Type B pancreatic cell (in vitro differentiated cells): ENCODE measurements at regions not wholly inside any gene's neighbourhood (a gene's known extent, or its start where the extent isn't known, plus 50 kb on each side); places are given as distances from the start of the nearest gene placed in this dataset.
A peak's percentile ranks its signal among the peaks of the same experiment; 100 is the strongest.
"Not testable (repeated sequence)": the region's sequence is repeated elsewhere in the genome, so short reads cannot be mapped to it uniquely, and the experiment has no call there.

ENCODE experiments used
- DNase-seq: peaks from one replicate; pipeline ENCODE4 v3.0.0; 2021; ENCODE audit warnings: mixed read lengths; ENCODE audit not compliant: unreplicated experiment; ENCODE audit errors: extremely low spot score
- H3K27ac Mint-ChIP-seq: 2 replicates; pipeline ENCODE4 v1.8.0; 2021; ENCODE audit warnings: mild to moderate bottlenecking, mixed read lengths
- H3K27me3 Mint-ChIP-seq: 2 replicates; pipeline ENCODE4 v1.8.0; 2021; ENCODE audit warnings: mixed read lengths
- H3K36me3 Mint-ChIP-seq: 2 replicates; pipeline ENCODE4 v1.8.0; 2021; ENCODE audit warnings: mixed read lengths
- H3K4me1 Mint-ChIP-seq: one replicate; pipeline ENCODE4 v1.8.0; 2021; ENCODE audit warnings: mixed read lengths; ENCODE audit not compliant: unreplicated experiment
- H3K4me3 Mint-ChIP-seq: 2 replicates; pipeline ENCODE4 v1.8.0; 2021; ENCODE audit warnings: mild to moderate bottlenecking, mixed read lengths
- H3K9me3 Mint-ChIP-seq: 2 replicates; pipeline ENCODE4 v1.8.0; 2021; ENCODE audit warnings: mixed read lengths
- CTCF ChIP-seq: fragments of 200-600 bp; sonication (generic); conservative IDR thresholded peaks from 2 replicates; pipeline ENCODE4 v1.5.0; 2021; ENCODE audit warnings: antibody characterized with exemption, mild to moderate bottlenecking

GRCh38 chr2:242004223-242004901 lies 134.8 kb downstream of the RTP5 start:
- peaks cover 4% of the 10 kb centered on the region for H3K27me3 Mint-ChIP-seq
- no peaks in the 10 kb centered on the region for H3K4me1 Mint-ChIP-seq
- no peak overlapping the region for H3K27ac Mint-ChIP-seq
- H3K36me3 Mint-ChIP-seq = no peaks in the 10 kb centered on the region
- no peak for DNase-seq
- no peak for TF ChIP-seq CTCF
- no peaks in the 10 kb centered on the region for H3K9me3 Mint-ChIP-seq
- no peak overlapping the region for H3K4me3 Mint-ChIP-seq

GRCh38 chr2:242004902-242005230 lies 135.3 kb downstream of the RTP5 start:
- H3K36me3 Mint-ChIP-seq = no peaks in the 10 kb centered on the region
- peaks cover 4% of the 10 kb centered on the region for H3K27me3 Mint-ChIP-seq
- DNase-seq = no peak
- no peak overlapping the region for H3K4me3 Mint-ChIP-seq
- no peaks in the 10 kb centered on the region for H3K4me1 Mint-ChIP-seq
- no peaks in the 10 kb centered on the region for H3K9me3 Mint-ChIP-seq
- H3K27ac Mint-ChIP-seq = no peak overlapping the region
- no peak for TF ChIP-seq CTCF

- H3K27ac Mint-ChIP-seq = peak overlapping the region; percentile 66
- H3K4me1 Mint-ChIP-seq, H3K27me3 Mint-ChIP-seq, DNase-seq, H3K9me3 Mint-ChIP-seq, H3K36me3 Mint-ChIP-seq: not testable (repeated sequence)
- H3K4me3 Mint-ChIP-seq = peak overlapping the region; percentile 31
Measured at GRCh38 chr2:242006091-242006634, 136.6 kb downstream of the RTP5 start.

- H3K4me3 Mint-ChIP-seq, H3K36me3 Mint-ChIP-seq, H3K4me1 Mint-ChIP-seq, DNase-seq, H3K27ac Mint-ChIP-seq, H3K9me3 Mint-ChIP-seq, H3K27me3 Mint-ChIP-seq: not testable (repeated sequence)
Measured at GRCh38 chr2:242008908-242009307, 139.4 kb downstream of the RTP5 start.

- H3K4me1 Mint-ChIP-seq, H3K27ac Mint-ChIP-seq, H3K4me3 Mint-ChIP-seq, H3K36me3 Mint-ChIP-seq, H3K9me3 Mint-ChIP-seq, DNase-seq: not testable (repeated sequence)
- H3K27me3 Mint-ChIP-seq = peaks cover 11% of the 10 kb centered on the region
Measured at GRCh38 chr2:242009846-242010245, 140.3 kb downstream of the RTP5 start.

- Mint-ChIP-seq H3K4me3 (peak overlapping the region; percentile 39), H3K27ac (peak overlapping the region; percentile 83)
- DNase-seq = peak; percentile 15
- H3K27me3 Mint-ChIP-seq, H3K4me1 Mint-ChIP-seq, H3K36me3 Mint-ChIP-seq, H3K9me3 Mint-ChIP-seq: not testable (repeated sequence)
Measured at GRCh38 chr2:242010252-242011166, 141.0 kb downstream of the RTP5 start.

GRCh38 chr2:242011167-242011513 lies 141.6 kb downstream of the RTP5 start:
- Mint-ChIP-seq H3K4me1 (no peaks in the 10 kb centered on the region), H3K9me3 (no peaks in the 10 kb centered on the region), H3K36me3 (no peaks in the 10 kb centered on the region), H3K4me3 (no peak overlapping the region), H3K27me3 (peaks cover 7% of the 10 kb centered on the region), H3K27ac (no peak overlapping the region)
- DNase-seq = peak; percentile 56
- TF ChIP-seq CTCF = no peak
